Frontal cortex (tissue), 3 donors: ENCODE measurements at regions not wholly inside any gene's neighbourhood (a gene's known extent, or its start where the extent isn't known, plus 50 kb on each side); places are given as distances from the start of the nearest gene placed in this dataset.

Experiments
- DNase-seq, 2 donors: peaks; one replicate each; pipeline ENCODE4 v3.0.0; 2012; ENCODE audit warnings: low spot score in 2 of 2
- FAIRE-seq: peaks from 2 replicates; lab custom pipeline; 2012; peaks lifted over from hg19 to GRCh38; lab: Jason Lieb, UNC
- donor health status: control.
- donor health status: control.
- donor health status: control.

DNA sequence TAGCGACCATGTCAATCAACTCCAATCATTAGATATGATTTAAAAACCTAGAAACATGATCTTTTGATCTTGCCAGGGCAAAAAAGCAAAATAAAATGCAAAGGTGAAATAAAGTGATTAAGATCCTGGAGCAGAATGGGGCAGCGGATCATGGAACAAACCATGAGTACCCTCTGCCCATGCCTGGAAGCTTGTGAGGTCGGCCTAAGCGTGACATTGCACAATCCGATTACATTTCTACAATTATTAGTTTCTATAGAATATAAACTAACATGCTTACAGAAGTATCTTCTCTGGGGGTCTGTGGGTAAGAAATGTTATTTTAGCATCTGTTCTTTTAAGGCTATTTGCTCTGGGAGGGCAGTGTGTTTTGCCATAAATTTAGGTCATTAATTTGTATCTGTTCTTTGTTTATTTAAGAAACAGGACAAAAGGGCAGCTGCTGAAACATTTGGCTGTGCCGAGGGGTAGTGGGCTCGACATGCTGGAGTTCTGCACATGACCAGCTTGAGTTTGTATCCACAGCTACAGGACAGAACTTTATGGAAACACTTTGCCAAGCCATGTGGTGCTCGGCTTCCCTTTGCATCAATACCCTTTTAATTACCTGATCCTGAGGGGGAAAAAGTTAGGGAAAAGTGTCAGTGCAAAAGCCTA, 55.9 kb downstream of the ZBTB18 start:
- FAIRE-seq (no peak), DNase-seq (no peak)

DNA sequence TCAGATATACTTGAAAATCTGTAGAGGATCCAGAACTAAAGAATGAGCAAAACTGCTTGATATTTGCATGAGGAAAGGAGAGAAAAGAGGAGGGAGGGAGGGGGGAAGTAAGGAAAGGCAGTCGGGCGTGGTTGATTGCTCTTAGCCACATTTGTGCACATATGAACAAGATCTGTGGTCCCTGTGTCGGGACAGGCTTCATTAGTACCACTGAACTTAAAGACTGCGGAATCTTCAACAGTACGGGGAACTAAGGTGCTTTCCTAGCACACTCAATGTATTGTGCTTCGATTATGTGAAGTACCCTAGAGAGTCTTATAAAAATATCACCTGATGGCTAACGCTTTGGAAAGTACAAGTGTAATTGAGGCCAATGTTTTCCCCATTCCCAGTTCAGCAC, 59.9 kb downstream of the ZBTB18 start:
- DNase-seq: no peak
- FAIRE-seq: no peak

DNA sequence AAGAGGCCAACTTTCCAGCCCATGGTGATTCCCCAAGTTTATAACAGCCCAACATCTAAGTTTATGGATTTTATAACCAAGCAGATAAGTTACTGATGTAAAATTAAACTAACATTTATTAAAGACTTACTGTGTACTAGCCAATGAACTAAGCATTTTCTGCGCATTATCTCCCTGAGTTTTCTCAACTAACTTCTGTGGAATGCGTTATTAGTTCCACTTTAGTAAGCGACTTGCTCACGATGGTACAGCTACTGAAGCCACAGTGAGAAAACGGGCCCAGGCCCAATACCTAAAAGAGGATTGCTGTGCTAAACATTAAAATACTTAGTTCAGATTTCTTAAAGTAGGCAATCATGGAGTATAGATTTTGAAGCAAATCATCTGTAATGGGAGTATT, 61.0 kb downstream of the ZBTB18 start:
- FAIRE-seq: no peak
- no peak for DNase-seq

DNA sequence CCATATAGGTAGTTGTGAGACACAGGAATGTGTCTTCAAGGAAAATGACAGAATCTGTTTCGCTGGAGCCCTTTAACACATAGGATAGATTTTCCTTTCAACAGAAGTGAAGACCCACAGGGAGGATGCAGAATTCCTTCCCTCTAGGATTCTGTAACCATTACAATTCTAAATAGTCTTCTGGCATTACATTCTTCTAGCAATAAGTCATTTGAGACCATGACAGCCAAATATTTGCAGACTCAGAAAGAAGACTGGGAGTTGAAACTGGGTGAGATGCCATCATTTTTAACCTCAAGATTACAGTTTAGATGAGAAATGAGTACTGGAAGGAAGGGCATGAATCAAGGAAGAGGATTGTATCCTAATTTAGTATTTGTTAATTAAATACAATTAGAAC, 61.6 kb downstream of the ZBTB18 start:
- no peak for DNase-seq
- no peak for FAIRE-seq

DNA sequence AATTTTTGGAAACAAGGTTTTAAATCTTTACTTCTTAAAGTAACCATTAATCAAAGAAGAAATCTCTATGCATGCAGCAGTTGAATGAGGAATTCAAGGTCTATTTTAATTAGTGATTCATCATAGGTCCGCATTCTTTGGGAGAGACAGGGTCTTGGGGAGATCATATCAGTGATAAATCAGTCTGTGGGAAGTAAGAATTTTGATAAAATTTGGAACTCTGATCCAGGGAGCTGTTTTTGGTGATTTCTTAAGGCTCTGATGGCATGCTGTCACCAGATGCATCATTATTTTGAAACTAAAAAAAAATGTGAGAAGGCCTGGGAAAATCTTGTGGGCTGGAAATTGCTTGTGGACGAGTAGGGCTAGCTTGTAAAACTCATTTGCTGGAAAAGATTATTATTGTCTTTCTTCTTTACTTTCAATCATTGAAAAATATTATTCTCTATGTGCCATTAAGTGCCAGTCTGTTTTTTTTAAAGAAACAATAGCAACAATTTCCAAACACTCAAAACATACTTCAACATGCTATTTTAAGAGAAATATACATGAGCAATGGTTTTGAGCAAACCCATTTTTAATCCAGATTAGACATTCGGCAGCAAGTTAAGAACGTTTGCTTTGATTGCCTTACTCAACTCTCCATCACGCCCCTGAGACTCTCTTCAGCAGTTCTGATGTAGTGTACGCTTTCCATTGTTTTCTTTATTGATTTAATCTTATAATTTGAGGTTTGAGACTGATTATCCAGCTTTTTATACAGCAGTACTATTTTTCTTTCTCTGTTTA, 62.6 kb downstream of the ZBTB18 start:
- DNase-seq: no peak
- FAIRE-seq: no peak

DNA sequence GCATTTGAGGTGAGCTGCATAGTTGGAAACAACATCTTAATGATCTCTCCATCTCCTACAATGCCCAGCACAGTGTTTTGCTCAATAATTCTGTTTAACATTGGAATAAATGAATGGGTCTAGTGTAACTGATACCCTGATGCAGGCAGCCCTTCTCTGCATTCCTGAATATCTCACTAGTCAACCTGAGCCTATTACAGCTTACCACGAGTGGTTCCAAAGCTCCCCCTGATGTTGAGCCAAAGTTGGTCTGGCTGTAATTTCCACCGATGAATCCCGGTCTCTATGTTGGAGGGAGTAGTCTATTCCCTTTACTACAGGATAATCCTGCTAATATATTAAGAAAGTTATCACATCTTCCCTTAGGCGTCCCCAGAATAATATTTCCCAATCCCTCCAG, 63.8 kb downstream of the ZBTB18 start:
- FAIRE-seq (no peak), DNase-seq (no peak)

DNA sequence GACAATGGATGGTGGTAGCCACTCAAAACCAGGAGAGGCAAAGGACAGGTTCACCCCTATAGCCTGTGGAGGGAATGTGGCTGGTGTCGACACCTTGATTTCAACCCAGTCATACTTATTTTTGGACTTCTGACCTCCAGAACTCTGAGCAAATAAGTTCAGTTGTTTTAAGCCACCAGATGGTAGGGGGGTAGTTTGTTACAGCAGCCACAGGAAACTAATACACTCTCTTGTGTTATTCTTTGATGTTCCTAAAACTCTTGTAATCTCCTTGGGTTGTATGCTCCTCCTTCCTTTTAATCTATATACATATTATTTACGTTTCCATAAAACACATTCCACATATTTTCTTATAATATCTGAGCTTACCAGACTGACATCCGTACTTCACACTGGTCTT, 65.9 kb downstream of the ZBTB18 start:
- FAIRE-seq: no peak
- DNase-seq: no peak

DNA sequence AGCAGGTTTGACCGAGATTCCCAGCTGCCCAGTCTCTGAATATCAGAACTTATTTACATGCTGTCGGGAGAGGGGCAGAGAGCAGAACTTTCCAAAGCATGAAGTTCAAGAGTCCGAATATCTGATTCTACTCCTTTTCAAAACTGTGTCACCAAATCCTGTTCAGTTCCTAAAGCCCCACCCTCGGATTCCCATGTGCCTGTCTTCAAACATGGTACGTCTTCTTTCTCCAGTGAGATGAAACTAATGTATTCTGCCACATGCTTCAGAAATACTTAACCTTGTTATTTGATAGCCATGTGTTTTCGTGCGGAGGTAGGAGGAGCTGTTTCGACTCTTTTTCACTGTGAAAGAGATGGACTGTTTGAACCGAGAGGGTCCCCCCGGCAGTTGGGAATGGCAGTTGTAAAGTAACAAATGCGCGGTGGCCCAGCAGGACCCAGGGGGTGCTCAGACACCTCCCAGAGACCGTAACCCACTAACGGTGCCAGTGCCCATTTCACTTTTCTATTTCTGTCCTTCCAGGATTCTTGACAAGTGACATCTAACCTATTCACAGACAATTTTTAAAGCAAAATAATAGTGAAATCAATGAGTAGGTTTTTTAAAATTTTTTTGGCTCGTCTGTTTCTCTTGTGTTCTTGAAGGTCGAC, 67.2 kb downstream of the ZBTB18 start:
- no peak for DNase-seq
- no peak for FAIRE-seq

DNA sequence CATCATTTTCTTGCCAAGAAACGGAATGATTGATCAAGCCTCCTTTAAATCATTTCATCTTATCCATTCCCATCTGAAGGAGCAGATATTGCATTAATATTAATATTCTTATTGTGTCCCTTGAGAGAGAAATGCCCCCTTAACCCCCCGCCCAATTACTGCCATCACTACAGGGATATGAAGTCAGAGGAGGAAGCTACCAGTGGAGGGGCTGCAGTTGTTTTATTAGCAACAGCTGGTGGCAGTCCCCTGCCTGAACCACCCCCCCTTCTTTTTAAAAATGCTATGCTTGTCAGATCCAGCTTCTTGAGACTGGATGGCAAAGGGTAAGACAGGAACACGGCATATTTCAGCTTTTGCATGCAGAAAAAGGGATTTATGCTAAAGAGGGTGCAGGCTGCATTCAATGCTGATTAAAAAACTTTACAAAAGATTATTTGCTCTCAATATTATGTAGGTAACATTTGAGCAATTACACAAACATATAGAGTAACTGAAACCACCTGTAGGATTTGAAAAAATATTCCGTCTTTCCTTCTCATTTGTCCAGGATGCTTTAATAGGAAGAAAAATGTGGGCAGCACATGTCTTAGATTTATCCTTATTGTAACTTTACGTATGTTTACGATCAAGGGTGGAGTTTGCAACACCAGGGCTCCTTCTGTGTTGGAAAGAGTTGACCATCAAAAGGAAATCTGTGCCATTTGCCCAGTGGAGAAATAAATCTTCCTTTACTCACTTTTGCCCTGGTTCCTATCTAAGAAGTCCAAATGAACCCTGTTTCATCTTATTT, 77.7 kb downstream of the ZBTB18 start:
- DNase-seq (no peak), FAIRE-seq (no peak)

DNA sequence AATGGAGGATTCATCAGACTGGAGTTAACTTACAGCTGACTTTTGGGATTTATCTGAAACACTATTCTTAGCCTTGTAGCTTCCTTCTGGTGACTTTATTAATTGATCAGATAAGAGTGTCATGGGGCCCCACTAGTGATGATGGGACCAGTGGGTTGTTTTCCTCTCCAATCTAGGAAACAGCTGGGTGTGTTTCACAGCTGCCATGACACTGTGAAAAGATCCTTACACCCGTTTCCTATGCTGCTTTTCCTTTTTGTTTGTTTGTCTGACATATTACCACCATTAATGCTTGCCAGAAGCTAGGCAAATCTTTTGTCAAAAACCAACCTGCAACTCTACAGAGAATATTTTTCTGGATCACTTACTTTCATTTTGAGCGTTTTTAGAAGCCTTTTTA, 86.2 kb downstream of the ZBTB18 start:
- DNase-seq: no peak
- FAIRE-seq: no peak

DNA sequence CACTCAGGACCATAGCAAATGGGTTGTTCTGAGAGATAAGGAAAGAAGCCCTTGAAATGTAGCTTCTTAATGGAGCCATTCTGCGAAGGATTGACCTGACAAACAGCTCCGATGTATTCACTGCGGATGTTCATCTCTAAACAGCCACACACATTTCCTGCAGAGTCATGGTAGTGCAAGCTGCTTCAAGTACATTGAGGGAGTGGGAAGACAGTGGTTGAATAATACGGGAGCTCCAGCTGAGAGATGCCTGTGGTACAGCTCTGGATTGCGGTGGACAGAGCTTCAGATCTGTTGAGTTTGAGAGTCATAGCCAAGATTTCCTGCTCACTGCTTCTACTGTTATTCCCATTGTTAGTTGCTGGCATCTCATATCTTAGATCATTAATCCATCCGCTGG, 86.6 kb downstream of the ZBTB18 start:
- no peak for FAIRE-seq
- DNase-seq: no peak

DNA sequence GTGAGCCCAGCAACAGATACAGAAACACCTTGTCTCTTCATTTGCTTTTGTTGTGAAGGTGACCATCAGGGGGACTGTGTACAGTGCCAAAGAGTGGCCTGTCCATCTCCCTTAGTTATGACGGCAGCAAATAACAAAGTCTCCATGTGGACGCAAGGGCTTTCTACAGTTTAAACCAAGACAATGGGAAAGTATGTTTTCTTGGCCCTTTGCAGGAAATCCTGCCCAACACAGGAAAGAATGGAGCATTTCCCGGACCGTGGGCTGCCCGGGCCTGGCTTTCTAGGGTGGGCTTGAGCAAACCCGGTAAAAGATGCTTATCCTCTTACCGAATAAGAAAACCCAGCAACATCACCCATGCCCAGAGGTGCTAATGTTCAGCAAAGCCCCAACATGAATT, 87.3 kb downstream of the ZBTB18 start:
- DNase-seq (no peak), FAIRE-seq (no peak)

DNA sequence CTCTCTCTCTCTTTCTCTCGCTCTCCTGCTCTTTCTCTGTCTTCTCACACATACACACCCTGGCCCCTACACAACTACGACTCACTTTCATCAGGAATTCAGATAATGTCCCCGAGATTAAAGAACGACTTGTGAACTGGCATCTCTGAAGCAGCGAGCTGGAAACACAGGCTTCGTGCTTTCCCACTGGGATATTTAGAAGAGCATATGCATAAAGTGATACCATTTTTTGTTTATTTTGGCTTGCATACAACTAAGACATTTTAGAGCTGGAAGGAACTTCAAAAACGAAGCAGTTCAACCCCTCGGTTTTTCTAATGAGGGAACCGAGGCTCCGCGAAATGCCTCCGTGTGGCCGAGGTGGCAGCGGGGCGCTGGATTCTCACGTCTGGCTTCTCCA, 88.6 kb downstream of the ZBTB18 start:
- no peak for FAIRE-seq
- DNase-seq: no peak

DNA sequence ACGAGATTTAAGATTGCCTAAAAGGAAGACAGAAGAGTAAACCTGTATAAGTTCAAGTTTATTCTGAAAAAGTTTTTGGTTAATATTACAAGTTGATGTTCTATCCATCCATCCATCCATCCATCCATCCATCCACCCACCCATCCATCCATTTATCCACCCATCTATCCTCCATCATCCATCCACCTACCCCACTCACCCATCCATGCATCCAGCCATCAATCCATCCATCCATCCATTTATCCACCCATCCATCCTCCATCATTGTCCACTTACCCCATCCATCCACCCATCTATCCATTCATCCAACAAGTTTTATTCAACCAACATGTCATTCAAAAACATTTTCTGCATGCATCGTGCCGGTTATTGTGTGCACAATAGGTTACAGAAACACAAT, 89.3 kb downstream of the ZBTB18 start:
- FAIRE-seq (no peak), DNase-seq (no peak)

DNA sequence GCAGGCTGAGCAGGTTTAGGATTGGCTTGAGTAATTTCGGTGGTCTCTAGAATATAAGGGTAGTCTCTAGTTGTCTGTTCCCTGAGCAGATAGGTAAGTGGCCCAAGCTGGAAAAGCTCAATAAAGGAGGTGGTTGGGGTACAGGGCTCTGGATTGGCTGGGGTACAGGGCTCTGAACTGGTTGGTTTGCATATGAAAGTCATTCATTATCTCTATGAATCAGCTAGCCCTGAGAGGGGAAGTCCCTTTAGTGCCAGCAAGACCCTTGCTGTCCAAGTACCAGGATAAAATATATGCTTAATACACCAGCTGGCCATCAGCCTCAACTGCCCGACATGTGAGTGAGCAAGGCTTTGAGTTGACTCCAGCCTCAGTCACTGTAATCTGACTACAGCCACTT, 93.0 kb downstream of the ZBTB18 start:
- no peak for FAIRE-seq
- no peak for DNase-seq

DNA sequence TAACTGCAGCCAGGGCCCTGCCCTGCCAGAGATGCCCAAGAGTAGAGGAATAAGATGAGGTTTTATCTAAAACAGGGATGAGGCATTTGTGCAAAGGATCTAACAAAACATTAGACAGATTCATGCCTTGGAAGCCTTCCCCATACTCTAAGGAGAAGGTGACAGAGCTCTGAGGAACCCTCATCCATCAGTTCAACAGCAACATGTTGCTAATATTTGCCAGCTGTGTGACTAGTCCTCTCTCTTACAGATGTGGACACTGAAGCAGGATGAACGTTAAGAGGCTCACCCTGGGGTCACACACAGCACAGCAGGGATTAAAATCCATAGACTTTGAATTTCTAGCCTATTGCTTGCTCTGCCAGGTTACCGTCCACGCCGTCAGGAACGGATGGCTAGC, 99.0 kb downstream of the ZBTB18 start:
- FAIRE-seq (no peak), DNase-seq (no peak)

DNA sequence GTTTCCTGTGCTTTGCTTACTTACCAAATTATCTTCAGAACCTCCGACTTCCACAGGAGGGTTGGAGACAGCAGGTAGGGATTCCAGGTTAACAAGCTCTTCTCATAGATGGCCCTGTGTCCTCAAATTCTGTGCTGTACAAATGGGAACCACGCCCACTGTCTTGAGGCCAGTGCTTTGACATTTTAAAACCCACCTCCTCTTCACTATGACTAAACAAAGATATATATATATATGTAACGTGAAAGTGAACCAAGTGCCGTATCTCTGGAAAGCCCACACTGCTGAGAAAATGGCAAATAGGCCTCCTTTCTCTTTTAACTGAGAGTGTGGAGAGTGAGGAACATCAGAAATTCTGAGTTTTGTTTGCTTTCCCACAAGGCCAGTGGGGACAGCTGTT, 99.6 kb downstream of the ZBTB18 start:
- DNase-seq: no peak
- no peak for FAIRE-seq

DNA sequence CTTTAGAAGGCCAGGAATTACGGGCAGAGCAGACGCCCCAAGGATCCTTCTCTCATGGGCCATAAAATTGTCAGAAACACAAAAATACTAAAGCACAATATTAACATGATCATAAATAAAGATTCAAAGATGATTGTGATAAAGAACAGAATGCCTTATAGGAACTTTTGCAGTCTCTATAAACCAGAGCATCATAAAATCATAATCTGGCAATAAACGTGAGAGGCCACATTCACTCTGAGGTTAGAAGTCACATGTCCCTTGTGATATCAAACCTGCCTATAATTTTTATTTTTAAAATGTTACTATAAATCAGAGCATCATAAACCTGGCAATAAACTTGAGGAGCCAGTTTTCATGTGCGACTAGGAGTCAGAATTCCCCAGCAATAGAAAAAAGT, 100.5 kb downstream of the ZBTB18 start:
- DNase-seq (no peak), FAIRE-seq (no peak)

DNA sequence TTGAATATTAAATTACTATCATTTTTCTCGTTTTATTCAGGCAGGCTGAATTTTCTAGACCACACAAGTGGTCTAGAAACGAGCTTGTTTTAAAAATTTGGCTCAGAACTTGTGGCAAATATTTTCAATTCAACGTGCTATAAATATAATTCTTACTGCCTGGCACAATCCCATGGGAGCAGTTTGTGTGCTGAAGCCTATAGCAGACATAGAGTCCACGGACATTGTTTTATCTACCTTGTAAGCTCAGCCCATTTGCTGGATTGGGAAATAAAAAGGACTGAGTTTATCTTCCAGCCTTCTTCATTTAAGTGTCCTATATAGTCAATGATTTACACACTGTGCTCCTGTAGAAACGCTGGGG, 103.4 kb downstream of the ZBTB18 start:
- FAIRE-seq: no peak

DNA sequence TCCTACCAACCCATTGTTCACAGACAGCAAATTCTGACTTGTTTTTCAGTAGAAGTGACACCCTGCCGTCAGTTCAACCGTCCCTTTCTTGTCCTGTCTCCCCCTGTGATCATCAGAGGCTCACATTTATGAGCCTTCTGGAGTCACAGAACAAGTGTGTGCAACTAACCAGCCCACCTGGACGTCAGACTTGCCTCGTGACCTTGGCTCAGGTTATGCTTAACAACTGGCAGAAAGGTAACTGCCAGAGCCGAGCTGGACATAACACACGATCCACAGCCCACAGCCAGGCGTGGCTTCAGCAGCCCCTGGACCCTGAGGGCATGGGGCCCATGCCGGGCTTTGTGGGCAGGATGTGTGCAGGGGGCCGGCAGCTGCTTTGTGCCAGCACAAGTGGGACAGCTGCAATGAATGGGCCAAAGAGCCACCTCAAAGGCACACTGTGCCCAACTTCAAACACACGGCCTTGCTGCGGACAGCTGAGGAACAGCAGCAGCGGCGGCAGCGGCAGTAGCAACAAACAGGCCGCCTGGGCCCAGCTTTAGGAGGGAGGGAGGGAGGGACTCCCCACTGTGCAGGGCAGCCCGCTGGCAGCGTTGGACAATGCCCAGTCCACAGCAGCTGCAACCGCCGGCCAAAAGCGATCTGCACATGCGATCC, 103.9 kb downstream of the ZBTB18 start:
- DNase-seq: peak; percentile 20 to 44
- no peak for FAIRE-seq

More for the DNA sequence above, 103.4 kb downstream of the ZBTB18 start:
- DNase-seq: no peak
